Transverse colon (tissue), 3 donors: ENCODE measurements at regions not wholly inside any gene's neighbourhood (a gene's known extent, or its start where the extent isn't known, plus 50 kb on each side); places are given as distances from the start of the nearest gene placed in this dataset.

Experiments used
- CTCF ChIP-seq, 5 experiments: fragments of 200-600 bp in 3 of 5; fragments of 450-650 bp in 2 of 5; sonication (generic) in 3 of 5; IDR thresholded peaks; 1 replicate in 2 of 5; 2 replicates in 3 of 5; pipeline ENCODE4 v1.5.1; 2016 to 2017; ENCODE audit warnings: antibody characterized with exemption in 5 of 5, inconsistent platforms in 3 of 5, mild to moderate bottlenecking in 2 of 5, moderate library complexity in 1 of 5
- POLR2A ChIP-seq: fragments of 450-650 bp; IDR thresholded peaks from one replicate; pipeline ENCODE4 v1.6.1; 2016; ENCODE audit warnings: antibody characterized with exemption, mild to moderate bottlenecking, moderate library complexity

- TF ChIP-seq POLR2A (no peak), CTCF (IDR thresholded peaks at IDR 0.05) (no peak)
Measured at GRCh38 chr3:81951636-81952035, 190.2 kb upstream of the GBE1 start.
